Activated naive CD4-positive, alpha-beta T cell treated with anti-CD3 and anti-CD28 coated beads, Interleukin-2, amount 50 U/mL, for 72 hours (primary cell): ENCODE measurements at regions not wholly inside any gene's neighbourhood (a gene's known extent, or its start where the extent isn't known, plus 50 kb on each side); places are given as distances from the start of the nearest gene placed in this dataset.

Experiments used
- ATAC-seq, 2 donors: fragments of 150-1000 bp; cut with Tn5 transposase; 2 replicates each; pipeline ENCODE4 v1.10.0; 2021; ENCODE audit warnings: mild to moderate bottlenecking in 2 of 2, moderate library complexity in 2 of 2
- DNase-seq, 2 donors: peaks; one replicate each; pipeline ENCODE4 v3.0.0; 2021 to 2022; ENCODE audit warnings: low spot score in 2 of 2
- H3K27ac Mint-ChIP-seq, 2 donors: one replicate each; pipeline ENCODE4 v1.8.0; 2022; ENCODE audit warnings: mild to moderate bottlenecking in 2 of 2, mixed read lengths in 2 of 2
- H3K36me3 Mint-ChIP-seq, 2 donors: one replicate each; pipeline ENCODE4 v1.8.0; 2022; ENCODE audit warnings: mixed read lengths in 2 of 2
- H3K9me3 Mint-ChIP-seq, 2 donors: one replicate each; pipeline ENCODE4 v1.8.0; 2022; ENCODE audit warnings: mixed read lengths in 2 of 2

GRCh38 chr11:22430639-22431038, 92.5 kb downstream of the SLC17A6 start:
- Mint-ChIP-seq H3K27ac (no peak overlapping the region), H3K9me3 (peaks cover 0 to 4% of the 10 kb centered on the region in 2 donors), H3K36me3 (peaks cover 9 to 11% of the 10 kb centered on the region in 2 donors)
- DNase-seq (no peak), ATAC-seq (no peak)

GRCh38 chr11:22430141-22430541, 92.0 kb downstream of the SLC17A6 start:
- ATAC-seq (no peak), DNase-seq (no peak)
- Mint-ChIP-seq H3K27ac (no peak overlapping the region), H3K36me3 (peaks cover 9 to 11% of the 10 kb centered on the region in 2 donors), H3K9me3 (peaks cover 0 to 4% of the 10 kb centered on the region in 2 donors)
